ENCODE measurements at regions not wholly inside any gene's neighbourhood (a gene's known extent, or its start where the extent isn't known, plus 50 kb on each side); places are given as distances from the start of the nearest gene placed in this dataset.

DNA sequence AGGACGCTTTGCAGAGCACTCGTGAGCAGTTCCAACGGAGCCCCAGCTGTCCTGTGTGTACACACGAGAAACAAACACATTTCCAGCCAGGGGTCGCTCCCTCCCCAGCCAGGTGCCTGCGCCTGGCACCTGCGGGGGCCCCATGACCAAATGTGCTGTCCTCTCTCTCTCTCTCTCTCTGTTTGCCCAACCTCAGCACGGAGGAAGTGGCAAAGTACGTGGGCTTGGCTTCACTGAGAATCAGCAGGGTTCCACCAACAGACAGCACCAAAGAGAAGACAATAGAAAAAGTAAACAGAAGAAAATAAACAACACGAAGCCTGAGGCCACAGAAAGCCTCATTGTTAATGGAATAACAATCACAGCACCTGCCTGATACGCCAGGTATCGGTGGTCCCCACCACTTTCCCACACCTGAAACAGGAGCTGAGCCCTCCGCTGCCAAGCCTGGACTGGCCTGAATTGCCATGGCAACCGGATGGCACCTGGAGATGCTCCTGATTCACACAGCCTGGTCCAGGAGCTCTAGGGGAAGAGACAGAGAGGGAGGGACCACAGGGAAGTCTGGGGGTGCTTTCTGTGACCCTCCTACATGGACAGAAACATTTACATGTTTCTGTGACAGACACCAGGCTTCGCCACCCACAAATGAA, 103.9 kb upstream of the CACNA1A start:
- H3K27me3 ChIP-seq (ENCODE audit: control insufficient read depth, insufficient read depth, low read length) = no peaks in the 10 kb centered on the region
- peaks cover 5% of the 10 kb centered on the region for H3K4me1 ChIP-seq (ENCODE audit: control insufficient read depth, insufficient read depth, low read length)
- DNase-seq = peak; percentile 25 to 58
- no peak overlapping the region for H3K4me3 ChIP-seq (ENCODE audit: low read length)
- H3K27ac ChIP-seq (ENCODE audit: low read length) = no peak overlapping the region
- H3K36me3 ChIP-seq (ENCODE audit: control insufficient read depth, insufficient read depth, low read length) = no peaks in the 10 kb centered on the region
- H3K9me3 ChIP-seq (ENCODE audit: control insufficient read depth, low read depth, low read length) = no peaks in the 10 kb centered on the region
- no CpG with 5 or more reads among the region's 15 CpGs for WGBS (ENCODE audit: insufficient coverage, low lambda C conversion rate)

DNA sequence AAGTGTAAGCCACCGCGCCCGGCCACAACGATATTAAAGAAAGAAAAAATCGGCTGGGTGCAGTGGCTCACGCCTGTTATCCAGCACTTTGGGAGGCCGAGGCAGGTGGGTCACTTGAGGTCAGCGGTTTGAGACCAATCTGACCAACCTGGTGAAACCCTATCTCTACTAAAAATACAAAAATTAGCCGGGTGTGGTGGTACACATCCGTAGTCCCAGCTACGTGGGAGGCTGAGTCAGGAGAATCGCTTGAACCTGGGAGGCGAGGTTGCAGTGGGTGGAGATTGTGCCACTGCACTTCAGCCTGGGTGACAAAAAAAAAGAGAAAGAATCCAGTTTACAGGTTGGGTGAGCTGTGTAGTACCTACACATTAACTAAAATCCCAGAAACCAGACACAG, 99.9 kb upstream of the CACNA1A start:
- Histone ChIP-seq H3K27me3 (ENCODE audit: control insufficient read depth, insufficient read depth, low read length) (no peaks in the 10 kb centered on the region), H3K27ac (ENCODE audit: low read length) (no peak overlapping the region), H3K4me1 (ENCODE audit: control insufficient read depth, insufficient read depth, low read length) (peaks cover 5% of the 10 kb centered on the region), H3K36me3 (ENCODE audit: control insufficient read depth, insufficient read depth, low read length) (no peaks in the 10 kb centered on the region), H3K4me3 (ENCODE audit: low read length) (no peak overlapping the region), H3K9me3 (ENCODE audit: control insufficient read depth, low read depth, low read length) (no peaks in the 10 kb centered on the region)
- no peak for DNase-seq
- WGBS (ENCODE audit: insufficient coverage, low lambda C conversion rate) = 40% methylated on average over 1 of the region's 13 CpGs

DNA sequence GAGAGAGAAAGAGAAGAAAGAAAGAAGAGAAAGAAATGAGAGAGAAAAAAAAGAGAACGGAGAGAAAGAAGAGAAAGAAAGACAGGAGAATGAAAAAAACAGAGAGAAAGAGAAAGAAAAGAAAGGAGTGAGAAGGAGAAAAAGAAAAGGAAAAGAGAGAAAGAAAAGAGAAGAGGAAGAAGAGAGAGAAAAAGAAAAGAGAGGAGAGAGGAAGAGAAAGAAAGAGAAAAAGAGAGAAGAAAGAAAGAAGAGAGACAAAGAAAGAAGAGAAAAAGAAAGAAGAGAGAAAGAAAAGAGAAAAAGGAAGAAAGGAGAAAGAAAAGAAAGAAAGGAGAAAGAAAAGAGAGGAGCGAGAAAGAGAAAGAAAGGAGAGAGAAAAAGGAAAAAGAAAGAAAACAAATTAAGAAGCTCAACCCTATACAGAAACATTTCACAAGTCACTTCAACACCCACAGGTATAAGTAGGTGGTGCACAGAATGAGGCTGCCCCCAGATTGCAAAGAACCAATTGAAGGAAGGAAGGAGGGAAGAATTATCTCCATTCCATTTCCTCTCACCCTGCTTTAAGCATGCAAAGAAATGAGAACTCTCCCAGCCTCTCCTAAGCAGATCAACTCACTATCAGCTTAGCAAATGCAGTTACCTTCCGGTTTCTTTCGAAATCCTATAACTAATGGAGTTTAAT, 98.8 kb upstream of the CACNA1A start:
- Histone ChIP-seq H3K27ac (ENCODE audit: low read length) (no peak overlapping the region), H3K27me3 (ENCODE audit: control insufficient read depth, insufficient read depth, low read length) (no peaks in the 10 kb centered on the region), H3K36me3 (ENCODE audit: control insufficient read depth, insufficient read depth, low read length) (no peaks in the 10 kb centered on the region), H3K4me1 (ENCODE audit: control insufficient read depth, insufficient read depth, low read length) (peaks cover 3% of the 10 kb centered on the region), H3K4me3 (ENCODE audit: low read length) (no peak overlapping the region), H3K9me3 (ENCODE audit: control insufficient read depth, low read depth, low read length) (no peaks in the 10 kb centered on the region)
- 86% methylated on average over 3 of the region's 4 CpGs for WGBS (ENCODE audit: insufficient coverage, low lambda C conversion rate)
- DNase-seq = no peak

DNA sequence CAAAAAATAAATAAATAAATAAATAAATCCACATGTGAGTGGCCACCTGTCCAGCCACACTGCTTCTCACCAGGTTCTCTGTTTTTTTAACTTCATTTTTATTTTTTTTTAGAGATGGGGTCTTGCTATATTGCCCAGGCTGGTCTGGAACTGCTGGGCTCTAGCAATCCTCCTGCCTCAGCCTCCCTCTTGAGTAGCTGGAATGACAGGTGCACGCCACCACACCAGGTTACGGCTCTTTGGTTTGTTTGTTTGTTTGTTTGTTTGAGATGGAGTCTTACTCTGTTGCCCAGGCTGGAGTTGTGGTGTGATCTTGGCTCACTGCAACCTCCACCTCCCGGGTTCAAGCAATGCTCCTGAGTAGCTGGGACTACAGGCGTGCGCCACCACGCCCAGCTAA, 94.5 kb upstream of the CACNA1A start:
- no peaks in the 10 kb centered on the region for H3K27me3 ChIP-seq (ENCODE audit: control insufficient read depth, insufficient read depth, low read length)
- H3K36me3 ChIP-seq (ENCODE audit: control insufficient read depth, insufficient read depth, low read length) = no peaks in the 10 kb centered on the region
- WGBS (ENCODE audit: insufficient coverage, low lambda C conversion rate) = no CpG with 5 or more reads among the region's 6 CpGs
- H3K9me3 ChIP-seq (ENCODE audit: control insufficient read depth, low read depth, low read length) = no peaks in the 10 kb centered on the region
- no peak for DNase-seq
- no peaks in the 10 kb centered on the region for H3K4me1 ChIP-seq (ENCODE audit: control insufficient read depth, insufficient read depth, low read length)
- H3K4me3 ChIP-seq (ENCODE audit: low read length) = no peak overlapping the region
- no peak overlapping the region for H3K27ac ChIP-seq (ENCODE audit: low read length)

DNA sequence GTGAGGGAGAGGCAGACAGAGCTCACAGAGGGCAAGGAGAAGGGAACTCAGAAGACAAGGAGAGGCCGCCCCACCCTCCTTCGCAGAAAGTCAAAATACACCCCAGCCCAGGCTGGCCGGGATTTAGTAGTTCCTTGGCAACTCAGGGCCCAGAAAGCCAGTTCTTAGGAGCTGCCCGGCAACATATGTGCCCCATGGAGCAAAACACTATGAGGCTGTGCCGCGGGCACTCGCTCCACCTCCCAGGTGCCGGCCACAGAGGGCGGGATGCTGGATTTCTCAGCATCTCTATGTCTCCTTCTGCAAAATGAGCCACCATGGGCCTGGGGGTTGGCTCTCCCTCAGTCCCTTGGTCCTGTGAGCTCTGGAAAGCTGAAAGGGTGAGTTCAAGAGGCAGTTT, 93.8 kb upstream of the CACNA1A start:
- H3K9me3 ChIP-seq (ENCODE audit: control insufficient read depth, low read depth, low read length) = no peaks in the 10 kb centered on the region
- no peak overlapping the region for H3K4me3 ChIP-seq (ENCODE audit: low read length)
- H3K36me3 ChIP-seq (ENCODE audit: control insufficient read depth, insufficient read depth, low read length) = no peaks in the 10 kb centered on the region
- WGBS (ENCODE audit: insufficient coverage, low lambda C conversion rate) = no CpG with 5 or more reads among the region's 9 CpGs
- H3K27ac ChIP-seq (ENCODE audit: low read length) = no peak overlapping the region
- DNase-seq = peak in 1 of 2 donors; percentile 9
- no peaks in the 10 kb centered on the region for H3K27me3 ChIP-seq (ENCODE audit: control insufficient read depth, insufficient read depth, low read length)
- no peaks in the 10 kb centered on the region for H3K4me1 ChIP-seq (ENCODE audit: control insufficient read depth, insufficient read depth, low read length)

DNA sequence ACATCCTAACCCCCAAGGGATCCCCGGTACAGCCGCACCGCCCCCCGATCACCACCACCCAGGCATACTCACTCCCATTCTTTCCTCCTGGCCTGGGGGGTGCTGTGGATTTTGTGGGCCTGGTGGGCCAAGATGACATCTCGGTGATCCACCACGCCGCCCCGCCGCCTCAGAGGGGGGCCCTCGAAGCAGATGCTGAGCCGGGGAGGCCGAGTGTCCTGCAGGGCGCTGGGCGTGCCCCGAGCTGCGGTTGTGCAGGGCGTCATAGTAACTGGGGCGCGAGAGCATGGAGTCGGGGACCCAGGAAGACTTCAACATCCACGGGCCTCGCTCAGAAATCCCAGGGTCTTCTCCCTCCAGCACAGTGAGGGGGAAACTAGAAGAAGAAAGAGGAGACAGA, 93.4 kb upstream of the CACNA1A start:
- no peaks in the 10 kb centered on the region for H3K4me1 ChIP-seq (ENCODE audit: control insufficient read depth, insufficient read depth, low read length)
- no peaks in the 10 kb centered on the region for H3K9me3 ChIP-seq (ENCODE audit: control insufficient read depth, low read depth, low read length)
- no peak overlapping the region for H3K27ac ChIP-seq (ENCODE audit: low read length)
- H3K4me3 ChIP-seq (ENCODE audit: low read length) = no peak overlapping the region
- 55% methylated on average over 2 of the region's 22 CpGs for WGBS (ENCODE audit: insufficient coverage, low lambda C conversion rate)
- no peaks in the 10 kb centered on the region for H3K27me3 ChIP-seq (ENCODE audit: control insufficient read depth, insufficient read depth, low read length)
- H3K36me3 ChIP-seq (ENCODE audit: control insufficient read depth, insufficient read depth, low read length) = no peaks in the 10 kb centered on the region
- DNase-seq = no peak

DNA sequence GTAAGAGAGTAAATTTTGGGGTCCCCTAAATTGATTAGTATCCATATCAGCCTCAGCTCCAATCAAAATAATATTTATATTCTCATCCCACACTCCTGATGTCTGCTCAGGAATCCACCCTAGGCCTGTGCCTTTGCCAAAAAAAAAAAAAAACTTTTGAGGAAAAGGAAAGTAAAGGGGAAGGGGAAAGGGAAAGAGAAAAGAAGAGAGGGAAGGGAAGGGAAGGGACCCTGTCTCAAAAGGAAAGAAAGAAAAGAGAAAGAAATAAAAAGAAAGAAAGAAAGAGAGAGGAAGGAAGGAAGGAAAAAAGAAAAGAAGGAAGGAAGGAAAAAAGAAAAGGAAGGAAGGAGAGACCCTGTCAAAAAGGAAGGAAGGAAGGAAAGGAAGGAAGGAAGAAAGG, 91.8 kb upstream of the CACNA1A start:
- no peak overlapping the region for H3K27ac ChIP-seq (ENCODE audit: low read length)
- H3K9me3 ChIP-seq (ENCODE audit: control insufficient read depth, low read depth, low read length) = no peaks in the 10 kb centered on the region

DNA sequence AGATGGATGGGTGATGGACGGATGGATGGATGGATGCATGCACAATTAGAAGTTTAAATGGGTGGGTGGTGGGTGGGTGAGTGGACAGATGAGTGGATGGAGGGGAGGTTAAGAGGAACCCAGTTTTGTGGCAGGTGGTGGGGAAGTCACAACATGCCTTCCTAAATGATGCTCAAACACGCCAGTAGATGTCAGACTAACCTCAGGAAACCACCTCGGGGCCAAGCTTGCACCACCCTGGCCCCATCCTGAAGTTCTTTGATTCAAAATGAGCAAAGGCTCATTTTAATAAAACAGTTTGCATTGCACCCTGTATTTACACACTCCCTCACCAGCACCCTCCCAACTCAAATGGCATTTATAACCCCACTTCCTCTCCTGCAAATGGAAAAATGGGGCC, 91.4 kb upstream of the CACNA1A start:
- Histone ChIP-seq H3K36me3 (ENCODE audit: control insufficient read depth, insufficient read depth, low read length) (no peaks in the 10 kb centered on the region), H3K4me1 (ENCODE audit: control insufficient read depth, insufficient read depth, low read length) (no peaks in the 10 kb centered on the region), H3K9me3 (ENCODE audit: control insufficient read depth, low read depth, low read length) (no peaks in the 10 kb centered on the region), H3K27me3 (ENCODE audit: control insufficient read depth, insufficient read depth, low read length) (no peaks in the 10 kb centered on the region), H3K27ac (ENCODE audit: low read length) (no peak overlapping the region), H3K4me3 (ENCODE audit: low read length) (no peak overlapping the region)
- 0% methylated on average over 1 of the region's 3 CpGs for WGBS (ENCODE audit: insufficient coverage, low lambda C conversion rate)
- peak; percentile 34 to 38 for DNase-seq

More for the DNA sequence above, 91.8 kb upstream of the CACNA1A start:
- no peak overlapping the region for H3K4me3 ChIP-seq (ENCODE audit: low read length)
- DNase-seq = no peak
- H3K4me1 ChIP-seq (ENCODE audit: control insufficient read depth, insufficient read depth, low read length) = no peaks in the 10 kb centered on the region
- H3K27me3 ChIP-seq (ENCODE audit: control insufficient read depth, insufficient read depth, low read length) = no peaks in the 10 kb centered on the region
- no peaks in the 10 kb centered on the region for H3K36me3 ChIP-seq (ENCODE audit: control insufficient read depth, insufficient read depth, low read length)

DNA sequence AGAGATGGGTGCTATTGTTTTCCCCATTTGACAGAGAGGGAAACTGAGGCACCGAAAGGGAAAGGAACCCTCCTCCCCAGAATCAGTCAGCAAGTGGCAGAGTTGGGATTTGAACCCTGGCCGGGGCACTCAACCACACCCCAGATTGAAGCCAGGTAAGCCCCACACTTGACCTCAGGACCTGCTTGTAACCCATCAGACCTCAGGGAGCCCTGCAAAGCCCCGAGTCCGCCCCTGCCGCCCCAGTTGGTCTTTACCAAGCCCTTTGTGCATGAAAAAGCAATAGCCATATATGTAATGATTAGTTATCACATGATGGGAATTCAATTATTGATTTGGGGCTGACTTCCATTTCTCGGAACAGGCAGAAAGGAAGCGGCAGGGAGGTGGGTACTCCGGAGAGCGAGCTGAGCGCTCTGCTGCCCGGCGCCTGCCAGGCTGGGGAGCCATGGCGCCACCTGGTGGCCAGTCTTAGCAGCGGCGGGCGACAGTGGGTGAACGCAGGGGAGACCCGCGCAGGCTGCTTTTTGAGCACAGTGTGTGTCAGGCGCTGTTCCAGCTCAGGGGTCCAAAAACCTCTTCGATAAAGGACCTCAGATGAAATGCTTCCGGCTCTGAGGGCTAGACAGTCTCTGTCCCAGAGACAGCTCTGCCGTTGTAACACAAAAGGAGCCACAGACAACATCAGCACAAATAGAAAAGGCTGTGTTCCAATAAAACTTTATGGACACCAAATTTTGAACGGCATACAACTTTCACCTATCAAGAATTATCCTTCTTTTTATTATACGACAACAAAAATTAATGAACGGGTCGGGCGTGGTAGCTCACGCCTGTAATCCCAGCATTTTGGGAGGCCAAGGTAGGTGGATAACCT, 82.9 kb upstream of the CACNA1A start:
- DNase-seq = peak; percentile 27 to 37
- no peaks in the 10 kb centered on the region for H3K9me3 ChIP-seq (ENCODE audit: control insufficient read depth, low read depth, low read length)
- H3K36me3 ChIP-seq (ENCODE audit: control insufficient read depth, insufficient read depth, low read length) = no peaks in the 10 kb centered on the region
- no peaks in the 10 kb centered on the region for H3K27me3 ChIP-seq (ENCODE audit: control insufficient read depth, insufficient read depth, low read length)
- no peak overlapping the region for H3K4me3 ChIP-seq (ENCODE audit: low read length)
- WGBS (ENCODE audit: insufficient coverage, low lambda C conversion rate) = no CpG with 5 or more reads among the region's 29 CpGs
- no peaks in the 10 kb centered on the region for H3K4me1 ChIP-seq (ENCODE audit: control insufficient read depth, insufficient read depth, low read length)
- H3K27ac ChIP-seq (ENCODE audit: low read length) = no peak overlapping the region

DNA sequence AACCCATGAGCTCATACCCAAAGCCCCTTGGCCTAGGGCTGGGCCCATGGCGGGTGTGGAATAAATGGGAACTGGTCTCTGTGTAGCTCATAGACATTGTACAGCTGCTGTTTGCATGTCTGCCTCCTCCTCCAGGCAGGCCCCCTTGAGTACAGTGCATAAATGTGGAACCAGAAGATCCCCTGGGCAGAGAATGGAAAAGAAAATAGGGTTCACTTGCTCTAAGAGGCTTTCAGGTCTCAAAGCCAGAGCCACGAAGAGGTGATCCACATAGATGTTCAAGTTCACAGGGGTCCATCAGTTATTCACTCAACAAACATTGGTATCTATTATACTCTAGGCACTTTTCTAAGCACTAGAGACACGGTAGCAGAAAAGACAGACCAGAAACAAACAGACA, 79.2 kb upstream of the CACNA1A start:
- Histone ChIP-seq H3K4me1 (ENCODE audit: control insufficient read depth, insufficient read depth, low read length) (no peaks in the 10 kb centered on the region), H3K4me3 (ENCODE audit: low read length) (no peak overlapping the region), H3K36me3 (ENCODE audit: control insufficient read depth, insufficient read depth, low read length) (no peaks in the 10 kb centered on the region), H3K9me3 (ENCODE audit: control insufficient read depth, low read depth, low read length) (no peaks in the 10 kb centered on the region), H3K27ac (ENCODE audit: low read length) (no peak overlapping the region), H3K27me3 (ENCODE audit: control insufficient read depth, insufficient read depth, low read length) (no peaks in the 10 kb centered on the region)
- DNase-seq = no peak
- 80% methylated on average over 1 of the region's 3 CpGs for WGBS (ENCODE audit: insufficient coverage, low lambda C conversion rate)

All from large intestine (tissue), 3 donors.